OCI-LY7 (cell line): ENCODE measurements at regions not wholly inside any gene's neighbourhood (a gene's known extent, or its start where the extent isn't known, plus 50 kb on each side); places are given as distances from the start of the nearest gene placed in this dataset.

Experiments used
- BruUV-seq: library from RNA; stranded (reverse); fragments of 400-500 nt; replicated peaks from 2 replicates; lab custom pipeline; 2021; lab: Mats Ljungman, UMichigan
- CTCF ChIA-PET: fragments of 300-600 bp; sonication (Branson Sonifier 250); formaldehyde crosslinking; loops from one replicate; lab custom pipeline; 2022; ENCODE audit warnings: antibody characterized with exemption; ENCODE audit not compliant: unreplicated experiment; lab: Charles Lee
- POLR2A ChIA-PET: fragments of 300-600 bp; sonication (Branson Sonifier 250); formaldehyde crosslinking; loops from one replicate; lab custom pipeline; 2022; ENCODE audit warnings: antibody characterized with exemption; lab: Charles Lee
- DNase-seq: peaks from one replicate; pipeline ENCODE4 v3.0.0-alpha.2; 2015; ENCODE audit warnings: low spot score
- H2AFZ ChIP-seq: fragments of 200-600 bp; sonication (generic), shearing (Covaris generic); 2 replicates; pipeline ENCODE4 v1.6.1; 2014; ENCODE audit warnings: mild to moderate bottlenecking, antibody characterized with exemption, low read length, moderate library complexity
- H3K27ac ChIP-seq: fragments of 200-600 bp; sonication (generic); 2 replicates; pipeline ENCODE4 v1.5.1; 2014; ENCODE audit warnings: mixed run types, low read depth, mild to moderate bottlenecking, moderate library complexity, low read length, inconsistent platforms; ENCODE audit not compliant: poor library complexity, severe bottlenecking
- H3K36me3 ChIP-seq: fragments of 200-600 bp; sonication (generic); 2 replicates; pipeline ENCODE4 v1.6.1; 2014; ENCODE audit warnings: mild to moderate bottlenecking, antibody characterized with exemption, low read length, moderate library complexity, mixed read lengths; ENCODE audit not compliant: insufficient read depth
- H3K4me1 ChIP-seq: fragments of 200-600 bp; sonication (generic); 2 replicates; pipeline ENCODE4 v1.5.1; 2014; ENCODE audit warnings: mild to moderate bottlenecking, low read length; ENCODE audit not compliant: insufficient read depth, poor library complexity, severe bottlenecking
- H3K4me2 ChIP-seq: fragments of 200-600 bp; sonication (generic); 2 replicates; pipeline ENCODE4 v1.6.1; 2014; ENCODE audit warnings: mild to moderate bottlenecking, low read length
- H3K4me3 ChIP-seq: fragments of 200-600 bp; sonication (generic); 2 replicates; pipeline ENCODE4 v1.5.1; 2014; ENCODE audit warnings: mild to moderate bottlenecking, low read depth, low read length; ENCODE audit not compliant: poor library complexity, severe bottlenecking
- H3K79me2 ChIP-seq: fragments of 200-600 bp; sonication (generic); 2 replicates; pipeline ENCODE4 v1.6.1; 2016; ENCODE audit warnings: low read depth, mild to moderate bottlenecking, low read length, moderate library complexity, mixed read lengths; ENCODE audit not compliant: insufficient read depth
- H3K9me2 ChIP-seq: fragments of 200-600 bp; sonication (generic); 2 replicates; pipeline ENCODE4 v1.6.1; 2016; ENCODE audit warnings: mild to moderate bottlenecking, low read length, mixed read lengths; ENCODE audit not compliant: insufficient read depth
- H3K9me3 ChIP-seq: fragments of 200-600 bp; sonication (generic); 2 replicates; pipeline ENCODE4 v1.6.1; 2014; ENCODE audit warnings: mild to moderate bottlenecking, mixed run types, low read length, mixed read lengths
- H4K20me1 ChIP-seq: fragments of 200-600 bp; sonication (generic); 2 replicates; pipeline ENCODE4 v1.6.1; 2014; ENCODE audit warnings: mild to moderate bottlenecking, antibody characterized with exemption, low read length, moderate library complexity, mixed read lengths; ENCODE audit not compliant: insufficient read depth
- EZH2phosphoT487 ChIP-seq: fragments of 200-600 bp; sonication (generic); IDR thresholded peaks from 2 replicates; pipeline ENCODE4 v1.6.1; 2018; ENCODE audit warnings: low read depth, borderline replicate concordance, mild to moderate bottlenecking, mixed run types, antibody characterized with exemption, low read length, moderate library complexity, mixed read lengths
- intact Hi-C: fragments of 100-400 bp; cut with micrococcal nuclease; formaldehyde crosslinking; loops from one replicate; pipeline ENCODE4 v1.10.0; 2022; ENCODE audit not compliant: unreplicated experiment
- TF ChIP-seq, protein P1 (sequence below): fragments of 200-600 bp; sonication (generic); conservative IDR thresholded peaks from 2 replicates; pipeline ENCODE4 v1.5.1; 2014; ENCODE audit warnings: mild to moderate bottlenecking, antibody characterized with exemption, low read length, moderate library complexity, mixed read lengths

DNA sequence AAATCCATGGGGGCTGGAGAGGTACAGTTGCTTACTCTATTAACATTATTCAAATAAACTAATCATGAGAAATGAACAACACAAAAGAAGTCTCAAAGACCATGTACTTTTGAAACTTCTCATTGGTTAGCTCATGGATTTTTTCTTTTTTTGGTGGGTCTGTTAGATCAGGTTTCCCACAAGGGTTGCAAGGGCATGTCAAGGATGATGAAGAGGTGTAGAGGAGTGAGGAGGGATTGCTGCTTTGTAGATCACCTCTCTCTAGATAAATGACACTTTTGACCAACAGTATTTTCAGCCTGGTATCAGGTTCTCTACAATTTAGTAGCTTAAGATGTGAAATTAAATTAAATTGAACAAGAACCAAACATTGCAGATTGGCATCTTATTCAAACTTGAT is 417.9 kb upstream of the AGA start:
- no peaks in the 10 kb centered on the region for H3K36me3 ChIP-seq
- DNase-seq, result no peak
- no peaks in the 10 kb centered on the region for H3K9me2 ChIP-seq
- no peaks in the 10 kb centered on the region for H3K79me2 ChIP-seq
- no peak overlapping the region for H3K4me3 ChIP-seq
- H3K4me2 ChIP-seq, result no peak overlapping the region
- no peaks in the 10 kb centered on the region for H3K9me3 ChIP-seq
- no peak overlapping the region for H2AFZ ChIP-seq
- ChIA-PET CTCF (no interaction called here), POLR2A (interaction anchor here (0.6 to 1.2 kb wide), 2 partner anchors 10 to 15 kb away, joined by 3 read pairs; no protein-coding TSS in a partner anchor)
- TF ChIP-seq, protein P1, sequence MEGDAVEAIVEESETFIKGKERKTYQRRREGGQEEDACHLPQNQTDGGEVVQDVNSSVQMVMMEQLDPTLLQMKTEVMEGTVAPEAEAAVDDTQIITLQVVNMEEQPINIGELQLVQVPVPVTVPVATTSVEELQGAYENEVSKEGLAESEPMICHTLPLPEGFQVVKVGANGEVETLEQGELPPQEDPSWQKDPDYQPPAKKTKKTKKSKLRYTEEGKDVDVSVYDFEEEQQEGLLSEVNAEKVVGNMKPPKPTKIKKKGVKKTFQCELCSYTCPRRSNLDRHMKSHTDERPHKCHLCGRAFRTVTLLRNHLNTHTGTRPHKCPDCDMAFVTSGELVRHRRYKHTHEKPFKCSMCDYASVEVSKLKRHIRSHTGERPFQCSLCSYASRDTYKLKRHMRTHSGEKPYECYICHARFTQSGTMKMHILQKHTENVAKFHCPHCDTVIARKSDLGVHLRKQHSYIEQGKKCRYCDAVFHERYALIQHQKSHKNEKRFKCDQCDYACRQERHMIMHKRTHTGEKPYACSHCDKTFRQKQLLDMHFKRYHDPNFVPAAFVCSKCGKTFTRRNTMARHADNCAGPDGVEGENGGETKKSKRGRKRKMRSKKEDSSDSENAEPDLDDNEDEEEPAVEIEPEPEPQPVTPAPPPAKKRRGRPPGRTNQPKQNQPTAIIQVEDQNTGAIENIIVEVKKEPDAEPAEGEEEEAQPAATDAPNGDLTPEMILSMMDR, result no peak
- no peak for TF ChIP-seq EZH2phosphoT487
- no peaks in the 10 kb centered on the region for H4K20me1 ChIP-seq
- no TSS peak for BruUV-seq
- H3K27ac ChIP-seq, result no peak overlapping the region
- intact Hi-C loops, result no loop called here
- no peaks in the 10 kb centered on the region for H3K4me1 ChIP-seq

DNA sequence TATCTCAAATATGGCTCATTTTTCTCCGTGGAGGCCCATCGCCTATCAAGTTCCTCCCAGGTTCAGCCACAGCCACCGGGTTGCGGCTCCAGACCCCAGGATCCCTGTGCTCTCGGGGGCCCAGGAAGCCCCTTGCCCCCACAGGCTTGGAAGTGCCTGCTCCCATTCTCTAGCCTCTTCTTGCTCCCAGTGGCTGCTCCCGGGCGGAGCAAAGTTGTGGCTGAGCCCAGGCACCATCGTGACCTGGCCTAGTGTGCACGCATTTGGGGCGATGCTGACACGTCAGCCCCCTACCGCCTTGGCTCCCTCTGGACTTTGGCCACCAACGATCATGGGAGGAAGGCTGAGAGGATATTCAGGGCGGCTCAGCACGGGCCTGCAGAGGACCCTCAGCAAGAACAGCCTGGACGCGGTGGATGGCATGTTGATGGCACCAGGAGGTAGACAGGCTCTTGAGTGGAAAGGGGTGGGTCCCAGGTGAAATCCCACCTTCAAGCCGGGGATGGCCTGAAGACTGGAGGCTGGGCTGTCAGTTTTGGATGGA is 419.4 kb upstream of the AGA start:
- Histone ChIP-seq H3K9me2 (no peaks in the 10 kb centered on the region), H2AFZ (no peak overlapping the region), H3K9me3 (no peaks in the 10 kb centered on the region), H3K4me2 (no peak overlapping the region), H3K4me3 (no peak overlapping the region), H3K4me1 (no peaks in the 10 kb centered on the region), H4K20me1 (no peaks in the 10 kb centered on the region), H3K36me3 (no peaks in the 10 kb centered on the region), H3K79me2 (no peaks in the 10 kb centered on the region), H3K27ac (no peak overlapping the region)
- POLR2A ChIA-PET, result no interaction called here
- TF ChIP-seq, protein P1, result no peak
- no peak for TF ChIP-seq EZH2phosphoT487
- no TSS peak for BruUV-seq
- DNase-seq, result no peak
- intact Hi-C loops, result no loop called here
- CTCF ChIA-PET, result no interaction called here

DNA sequence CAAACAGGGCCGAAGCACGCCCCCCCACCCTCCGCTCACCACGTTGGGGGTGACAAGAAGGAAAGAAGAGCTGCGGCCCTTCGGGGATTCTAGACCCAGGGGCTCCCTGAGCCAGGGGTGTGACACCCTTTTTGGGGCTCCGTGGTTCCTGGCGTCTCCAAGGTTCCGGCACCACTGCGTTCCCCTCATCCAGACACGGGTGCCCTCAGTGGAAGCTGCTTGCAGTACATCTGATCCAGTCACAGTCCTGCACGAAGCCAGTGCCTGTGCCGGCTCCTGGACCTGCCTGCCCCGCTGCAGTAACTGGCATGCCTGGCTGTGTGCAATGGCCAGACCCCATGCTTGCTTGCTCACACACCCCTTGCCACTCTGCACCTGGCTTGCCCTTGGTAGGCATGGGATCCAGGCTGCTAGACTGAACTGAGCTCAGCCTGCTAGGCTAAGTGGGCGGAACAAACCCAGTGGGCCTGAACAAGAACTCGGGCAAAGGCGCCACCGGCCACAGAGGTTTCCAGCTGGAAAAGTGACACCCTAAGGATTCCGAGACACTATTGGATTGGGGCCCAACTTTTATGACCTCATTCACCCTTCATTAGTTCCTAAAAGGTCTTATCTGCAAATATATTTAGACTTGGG is 420.4 kb upstream of the AGA start:
- ChIA-PET CTCF (no interaction called here), POLR2A (no interaction called here)
- H3K9me2 ChIP-seq, result no peaks in the 10 kb centered on the region
- no peak for DNase-seq
- no peaks in the 10 kb centered on the region for H3K79me2 ChIP-seq
- no peaks in the 10 kb centered on the region for H3K36me3 ChIP-seq
- H3K4me2 ChIP-seq, result no peak overlapping the region
- no peak overlapping the region for H3K27ac ChIP-seq
- intact Hi-C loops, result no loop called here
- no peaks in the 10 kb centered on the region for H3K4me1 ChIP-seq
- no peak overlapping the region for H3K4me3 ChIP-seq
- no peak overlapping the region for H2AFZ ChIP-seq
- no peaks in the 10 kb centered on the region for H4K20me1 ChIP-seq
- no peaks in the 10 kb centered on the region for H3K9me3 ChIP-seq
- no TSS peak for BruUV-seq
- TF ChIP-seq EZH2phosphoT487, result no peak
- TF ChIP-seq, protein P1, result no peak
